ENCODE measurements at regions not wholly inside any gene's neighbourhood (a gene's known extent, or its start where the extent isn't known, plus 50 kb on each side); places are given as distances from the start of the nearest gene placed in this dataset.

DNA sequence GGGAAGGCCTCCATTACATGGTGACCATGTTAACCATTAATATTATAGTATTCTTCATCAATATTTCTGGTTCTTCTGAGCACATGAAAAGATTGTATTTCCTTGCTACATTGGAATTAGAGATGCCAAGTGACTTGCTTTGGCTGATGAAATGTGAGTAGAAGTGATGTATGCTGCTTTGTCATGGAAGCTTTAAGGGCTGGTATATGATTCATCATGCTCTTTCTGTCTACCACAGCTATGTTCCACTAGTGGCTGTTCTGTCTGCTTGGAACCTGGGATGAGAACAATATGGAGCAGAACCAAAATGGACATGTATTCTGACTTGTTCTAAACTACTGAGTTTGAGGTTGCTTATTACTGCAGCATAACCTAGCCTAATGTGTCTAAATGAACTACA is 163.3 kb downstream of the TM2D1 start:
- Mint-ChIP-seq H3K9me3 (peaks cover 9% of the 10 kb centered on the region), H3K27ac (no peak overlapping the region), H3K27me3 (ENCODE audit: insufficient read depth) (no peaks in the 10 kb centered on the region), H3K4me3 (no peak overlapping the region), H3K36me3 (ENCODE audit: low read depth) (peaks cover 2% of the 10 kb centered on the region), H3K4me1 (no peaks in the 10 kb centered on the region)
- TF ChIP-seq, protein P1, sequence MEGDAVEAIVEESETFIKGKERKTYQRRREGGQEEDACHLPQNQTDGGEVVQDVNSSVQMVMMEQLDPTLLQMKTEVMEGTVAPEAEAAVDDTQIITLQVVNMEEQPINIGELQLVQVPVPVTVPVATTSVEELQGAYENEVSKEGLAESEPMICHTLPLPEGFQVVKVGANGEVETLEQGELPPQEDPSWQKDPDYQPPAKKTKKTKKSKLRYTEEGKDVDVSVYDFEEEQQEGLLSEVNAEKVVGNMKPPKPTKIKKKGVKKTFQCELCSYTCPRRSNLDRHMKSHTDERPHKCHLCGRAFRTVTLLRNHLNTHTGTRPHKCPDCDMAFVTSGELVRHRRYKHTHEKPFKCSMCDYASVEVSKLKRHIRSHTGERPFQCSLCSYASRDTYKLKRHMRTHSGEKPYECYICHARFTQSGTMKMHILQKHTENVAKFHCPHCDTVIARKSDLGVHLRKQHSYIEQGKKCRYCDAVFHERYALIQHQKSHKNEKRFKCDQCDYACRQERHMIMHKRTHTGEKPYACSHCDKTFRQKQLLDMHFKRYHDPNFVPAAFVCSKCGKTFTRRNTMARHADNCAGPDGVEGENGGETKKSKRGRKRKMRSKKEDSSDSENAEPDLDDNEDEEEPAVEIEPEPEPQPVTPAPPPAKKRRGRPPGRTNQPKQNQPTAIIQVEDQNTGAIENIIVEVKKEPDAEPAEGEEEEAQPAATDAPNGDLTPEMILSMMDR (conservative IDR thresholded peaks at IDR 0.05), result no peak
- H3K9me3 ChIP-seq (ENCODE audit: control insufficient read depth, low read length), result peaks cover 14% of the 10 kb centered on the region
- H3K27me3 ChIP-seq (ENCODE audit: control insufficient read depth, insufficient read depth, low read length, poor library complexity, severe bottlenecking), result no peaks in the 10 kb centered on the region
- H3K4me1 ChIP-seq (ENCODE audit: control insufficient read depth, insufficient read depth, low read length), result no peaks in the 10 kb centered on the region
- no peak overlapping the region for H3K27ac ChIP-seq (ENCODE audit: low read depth, low read length)
- no peak overlapping the region for H3K9ac ChIP-seq (ENCODE audit: extremely low read depth, low read length, poor library complexity, severe bottlenecking)
- H3K4me3 ChIP-seq (ENCODE audit: low read length), result no peak overlapping the region
- DNase-seq, result no peak
- no peaks in the 10 kb centered on the region for H3K36me3 ChIP-seq (ENCODE audit: control insufficient read depth, insufficient read depth, low read length)

DNA sequence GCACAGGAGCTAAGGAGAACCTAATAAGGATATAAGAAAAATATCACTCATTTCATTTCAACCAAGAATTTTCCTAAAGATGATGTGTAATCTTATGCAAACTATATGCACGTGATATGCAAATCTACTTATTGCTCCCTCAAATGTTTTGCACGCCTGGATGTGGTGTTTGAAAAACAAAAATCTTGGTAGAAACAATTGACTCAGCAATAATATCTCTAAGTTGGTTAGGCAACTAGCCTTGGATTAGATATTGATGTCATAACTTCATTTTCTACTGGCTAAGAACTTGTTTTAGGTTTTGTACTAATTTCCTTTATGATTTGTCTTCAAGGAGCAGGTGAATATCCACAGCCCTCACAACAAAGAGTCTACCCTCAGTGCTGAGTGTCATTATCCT is 164.6 kb downstream of the TM2D1 start:
- TF ChIP-seq, protein P1 (conservative IDR thresholded peaks at IDR 0.05), result no peak
- Mint-ChIP-seq H3K27ac (no peak overlapping the region), H3K4me3 (no peak overlapping the region), H3K27me3 (ENCODE audit: insufficient read depth) (no peaks in the 10 kb centered on the region), H3K36me3 (ENCODE audit: low read depth) (no peaks in the 10 kb centered on the region), H3K9me3 (peaks cover 13% of the 10 kb centered on the region), H3K4me1 (no peaks in the 10 kb centered on the region)
- no peak overlapping the region for H3K4me3 ChIP-seq (ENCODE audit: low read length)
- no peaks in the 10 kb centered on the region for H3K27me3 ChIP-seq (ENCODE audit: control insufficient read depth, insufficient read depth, low read length, poor library complexity, severe bottlenecking)
- DNase-seq, result no peak
- peaks cover 13% of the 10 kb centered on the region for H3K9me3 ChIP-seq (ENCODE audit: control insufficient read depth, low read length)
- 94 to 100% methylated on average over 1 to 2 of the region's 2 CpGs for WGBS, 2 experiments (ENCODE audit: insufficient coverage in 1 of 2, insufficient read length in 1 of 2)
- no peaks in the 10 kb centered on the region for H3K36me3 ChIP-seq (ENCODE audit: control insufficient read depth, insufficient read depth, low read length)
- no peaks in the 10 kb centered on the region for H3K4me1 ChIP-seq (ENCODE audit: control insufficient read depth, insufficient read depth, low read length)
- no peak overlapping the region for H3K9ac ChIP-seq (ENCODE audit: extremely low read depth, low read length, poor library complexity, severe bottlenecking)
- H3K27ac ChIP-seq (ENCODE audit: low read depth, low read length), result no peak overlapping the region

DNA sequence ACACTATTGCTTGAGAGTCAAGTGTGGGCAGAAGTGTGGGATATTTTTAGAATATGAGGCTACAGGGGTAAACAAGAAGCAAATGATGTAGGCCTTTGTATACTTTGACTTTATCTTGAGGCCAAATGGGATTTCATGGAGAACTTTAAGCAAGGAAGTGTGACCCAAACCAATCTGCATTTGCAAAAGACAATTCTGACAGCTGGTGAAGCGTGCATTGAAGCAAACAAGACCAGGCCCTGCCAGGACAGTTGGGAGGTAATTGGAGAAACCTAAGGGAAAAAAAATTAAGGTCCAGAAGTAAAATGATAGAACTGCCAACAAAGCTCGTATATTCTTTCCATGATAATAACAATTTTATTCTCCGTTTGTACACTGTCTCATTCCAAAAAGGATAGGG is 168.3 kb downstream of the TM2D1 start:
- Histone ChIP-seq H3K36me3 (ENCODE audit: control insufficient read depth, insufficient read depth, low read length) (no peaks in the 10 kb centered on the region), H3K4me1 (ENCODE audit: control insufficient read depth, insufficient read depth, low read length) (no peaks in the 10 kb centered on the region), H3K9me3 (ENCODE audit: control insufficient read depth, low read length) (peaks cover 11% of the 10 kb centered on the region), H3K27ac (ENCODE audit: low read depth, low read length) (no peak overlapping the region), H3K27me3 (ENCODE audit: control insufficient read depth, insufficient read depth, low read length, poor library complexity, severe bottlenecking) (no peaks in the 10 kb centered on the region), H3K9ac (ENCODE audit: extremely low read depth, low read length, poor library complexity, severe bottlenecking) (no peak overlapping the region), H3K4me3 (ENCODE audit: low read length) (no peak overlapping the region)
- H3K4me1 Mint-ChIP-seq, result no peaks in the 10 kb centered on the region
- WGBS, 2 experiments (ENCODE audit: insufficient coverage in 1 of 2, insufficient read length in 1 of 2), result 90 to 100% methylated on average over 1 to 3 of the region's 3 CpGs
- H3K4me3 Mint-ChIP-seq, result no peak overlapping the region
- H3K36me3 Mint-ChIP-seq (ENCODE audit: low read depth), result no peaks in the 10 kb centered on the region
- no peaks in the 10 kb centered on the region for H3K27me3 Mint-ChIP-seq (ENCODE audit: insufficient read depth)
- no peak for DNase-seq
- peaks cover 13% of the 10 kb centered on the region for H3K9me3 Mint-ChIP-seq
- no peak overlapping the region for H3K27ac Mint-ChIP-seq
- TF ChIP-seq, protein P1 (conservative IDR thresholded peaks at IDR 0.05), result no peak

Data from endodermal cell (in vitro differentiated cells).